T47D (cell line): ENCODE measurements at regions not wholly inside any gene's neighbourhood (a gene's known extent, or its start where the extent isn't known, plus 50 kb on each side); places are given as distances from the start of the nearest gene placed in this dataset.

Source experiments
- DNase-seq, 2 experiments: peaks; one replicate each; pipeline versions ENCODE4 v3.0.0 to v3.0.0-alpha.2; 2011 to 2012; ENCODE audit warnings: low read depth in 1 of 2, low spot score in 1 of 2
- JUND ChIP-seq: IDR thresholded peaks from 2 replicates; pipeline ENCODE4 v1.6.1; 2012; ENCODE audit warnings: low read depth
- in situ Hi-C: cut with HindIII; loops from 2 replicates; pipeline ENCODE4 v1.10.0; 2016; ENCODE audit warnings: low sequenced_read_pairs, low pct_unique_long_range_greater_than_20kb

GRCh38 chr21:25406887-25407579 lies 200.2 kb downstream of the MRPL39 start:
- in situ Hi-C loops = no loop called here
- TF ChIP-seq JUND = no peak
- DNase-seq = no peak

GRCh38 chr21:25405984-25406383 lies 201.3 kb downstream of the MRPL39 start:
- TF ChIP-seq JUND = no peak
- no peak for DNase-seq
- in situ Hi-C loops = no loop called here

GRCh38 chr21:25402134-25402961 lies 204.9 kb downstream of the MRPL39 start:
- no peak for TF ChIP-seq JUND
- DNase-seq = no peak
- in situ Hi-C loops = no loop called here

GRCh38 chr21:25400427-25400826 lies 206.9 kb downstream of the MRPL39 start:
- DNase-seq = no peak
- in situ Hi-C loops = no loop called here
- TF ChIP-seq JUND = no peak

GRCh38 chr21:25398630-25399029 lies 208.7 kb downstream of the MRPL39 start:
- in situ Hi-C loops = no loop called here
- no peak for DNase-seq
- no peak for TF ChIP-seq JUND

- in situ Hi-C loops = no loop called here
- no peak for TF ChIP-seq JUND
- no peak for DNase-seq
These were observed 211.1 kb downstream of the MRPL39 start for GRCh38 chr21:25396135-25396711.

- in situ Hi-C loops = no loop called here
- no peak for TF ChIP-seq JUND
- no peak for DNase-seq
These were observed 215.5 kb downstream of the MRPL39 start for GRCh38 chr21:25391777-25392176.

- no peak for TF ChIP-seq JUND
- no peak for DNase-seq
- in situ Hi-C loops = no loop called here
These were observed 216.6 kb downstream of the MRPL39 start for GRCh38 chr21:25390701-25391100.

- in situ Hi-C loops = no loop called here
- DNase-seq = no peak
- no peak for TF ChIP-seq JUND
These were observed 219.6 kb downstream of the MRPL39 start for GRCh38 chr21:25387665-25388064.

- peak; percentile 53 to 78 for DNase-seq
- no peak for TF ChIP-seq JUND
- in situ Hi-C loops = no loop called here
These were observed 221.3 kb downstream of the MRPL39 start for GRCh38 chr21:25385911-25386474.

- DNase-seq = no peak
- in situ Hi-C loops = no loop called here
- TF ChIP-seq JUND = no peak
These were observed 221.9 kb downstream of the MRPL39 start for GRCh38 chr21:25385341-25385740.

- DNase-seq = no peak
- TF ChIP-seq JUND = no peak
- in situ Hi-C loops = no loop called here
These were observed 222.5 kb downstream of the MRPL39 start for GRCh38 chr21:25384782-25385181.

GRCh38 chr21:25383545-25383944 lies 223.7 kb downstream of the MRPL39 start:
- no peak for TF ChIP-seq JUND
- no peak for DNase-seq
- in situ Hi-C loops = no loop called here
